AG10803 (cell line): ENCODE measurements at regions not wholly inside any gene's neighbourhood (a gene's known extent, or its start where the extent isn't known, plus 50 kb on each side); places are given as distances from the start of the nearest gene placed in this dataset.
"Not testable (repeated sequence)": the region's sequence is repeated elsewhere in the genome, so short reads cannot be mapped to it uniquely, and the experiment has no call there.

Experiments
- DNase-seq: peaks from one replicate; pipeline ENCODE4 v3.0.0; 2010; ENCODE audit warnings: low read depth
- H3K4me3 ChIP-seq: 2 replicates; pipeline ENCODE4 v1.5.1; 2011; ENCODE audit warnings: mild to moderate bottlenecking, low read length, control low read depth
- TF ChIP-seq, protein P1 (sequence below): conservative IDR thresholded peaks from 2 replicates; pipeline ENCODE4 v1.5.1; 2011; ENCODE audit warnings: mild to moderate bottlenecking, low read length, control low read depth, inconsistent platforms

GRCh38 chrX:55379396-55379795 lies 72.5 kb upstream of the MAGEH1 start:
- TF ChIP-seq, protein P1, sequence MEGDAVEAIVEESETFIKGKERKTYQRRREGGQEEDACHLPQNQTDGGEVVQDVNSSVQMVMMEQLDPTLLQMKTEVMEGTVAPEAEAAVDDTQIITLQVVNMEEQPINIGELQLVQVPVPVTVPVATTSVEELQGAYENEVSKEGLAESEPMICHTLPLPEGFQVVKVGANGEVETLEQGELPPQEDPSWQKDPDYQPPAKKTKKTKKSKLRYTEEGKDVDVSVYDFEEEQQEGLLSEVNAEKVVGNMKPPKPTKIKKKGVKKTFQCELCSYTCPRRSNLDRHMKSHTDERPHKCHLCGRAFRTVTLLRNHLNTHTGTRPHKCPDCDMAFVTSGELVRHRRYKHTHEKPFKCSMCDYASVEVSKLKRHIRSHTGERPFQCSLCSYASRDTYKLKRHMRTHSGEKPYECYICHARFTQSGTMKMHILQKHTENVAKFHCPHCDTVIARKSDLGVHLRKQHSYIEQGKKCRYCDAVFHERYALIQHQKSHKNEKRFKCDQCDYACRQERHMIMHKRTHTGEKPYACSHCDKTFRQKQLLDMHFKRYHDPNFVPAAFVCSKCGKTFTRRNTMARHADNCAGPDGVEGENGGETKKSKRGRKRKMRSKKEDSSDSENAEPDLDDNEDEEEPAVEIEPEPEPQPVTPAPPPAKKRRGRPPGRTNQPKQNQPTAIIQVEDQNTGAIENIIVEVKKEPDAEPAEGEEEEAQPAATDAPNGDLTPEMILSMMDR: no peak
- no peak overlapping the region for H3K4me3 ChIP-seq
- no peak for DNase-seq

DNA sequence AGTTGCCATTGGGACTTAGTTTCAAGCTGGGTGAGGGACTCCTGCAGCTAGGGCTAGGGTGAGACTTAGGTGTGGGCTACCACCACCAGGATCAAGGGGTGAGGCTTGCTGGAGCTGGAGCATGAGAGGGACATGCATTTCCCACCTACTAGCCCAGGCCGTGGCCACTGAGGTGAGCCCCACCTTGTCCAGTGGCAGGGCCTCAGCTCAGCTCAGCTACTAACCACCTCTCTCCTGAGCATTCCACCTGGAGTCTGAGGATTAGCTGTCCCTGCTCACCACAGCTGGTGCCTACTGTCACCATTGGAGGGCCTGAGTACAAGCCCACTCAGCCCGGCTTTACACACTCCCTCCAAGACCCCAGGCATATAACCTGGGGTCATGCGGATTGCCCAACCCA lies 62.6 kb upstream of the MAGEH1 start:
- TF ChIP-seq, protein P1: no peak
- no peak for DNase-seq
- H3K4me3 ChIP-seq: no peak overlapping the region

DNA sequence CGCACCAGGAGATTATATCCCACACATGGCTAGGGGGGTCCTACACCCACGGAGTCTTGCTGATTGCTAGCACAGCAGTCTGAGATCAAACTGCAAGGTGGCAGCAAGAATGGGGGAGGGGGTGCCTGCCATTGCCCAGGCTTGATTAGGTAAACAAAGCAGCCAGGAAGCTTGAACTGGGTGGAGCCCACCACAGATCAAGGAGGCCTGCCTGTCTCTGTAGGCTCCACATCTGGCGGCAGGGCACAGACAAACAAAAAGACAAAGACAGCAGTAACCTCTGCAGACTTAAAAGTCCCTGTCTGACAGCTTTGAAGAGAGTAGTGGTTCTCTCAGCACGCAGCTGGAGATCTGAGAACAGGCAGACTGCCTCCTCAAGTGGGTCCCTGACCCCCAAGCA lies 55.1 kb upstream of the MAGEH1 start:
- H3K4me3 ChIP-seq, DNase-seq: not testable (repeated sequence)
